GM19455 (cell line): ENCODE measurements at regions not wholly inside any gene's neighbourhood (a gene's known extent, or its start where the extent isn't known, plus 50 kb on each side); places are given as distances from the start of the nearest gene placed in this dataset.

Experiments
- ATAC-seq: cut with Tn5 transposase; IDR thresholded peaks from one replicate; pipeline ENCODE4 v1.9.1; 2021; ENCODE audit not compliant: unreplicated experiment

DNA sequence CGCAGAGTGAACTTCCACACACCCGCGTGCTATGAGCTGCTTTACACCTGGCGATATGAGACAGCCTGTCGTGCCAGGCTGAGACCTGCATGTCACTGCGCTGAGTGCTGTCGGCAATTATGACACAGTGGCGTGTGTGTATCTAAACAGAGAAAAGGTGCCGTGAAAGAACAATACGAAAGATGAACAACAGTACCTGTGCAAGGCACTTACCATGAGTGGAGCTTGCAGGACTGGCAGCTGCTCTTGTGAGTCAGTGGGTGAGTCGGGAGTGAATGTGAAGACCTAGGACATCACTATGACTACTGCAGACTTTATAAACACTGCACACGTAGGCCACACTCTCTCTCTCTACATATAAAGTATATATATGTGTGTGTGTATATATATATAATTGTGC is 68.5 kb upstream of the DUSP22 start:
- ATAC-seq: no peak

DNA sequence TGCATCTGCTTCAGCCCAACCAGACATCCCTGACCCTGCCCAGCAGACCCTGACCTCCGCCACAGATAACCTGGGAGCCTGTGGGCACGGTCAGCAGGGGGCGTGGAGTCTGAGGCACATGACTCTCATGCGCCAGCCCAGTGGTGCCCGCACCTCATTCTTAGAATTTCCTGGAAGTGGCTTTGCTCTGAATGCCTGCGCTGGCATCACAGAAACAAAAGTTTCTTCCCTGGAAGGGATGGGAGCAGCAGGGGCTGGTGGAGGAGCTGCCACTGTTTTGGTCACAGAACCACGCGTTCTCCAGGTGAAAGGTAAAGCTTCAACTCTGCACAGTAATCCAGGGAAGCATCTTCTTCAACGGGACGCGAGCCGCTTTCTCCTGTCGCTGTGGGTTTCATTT is 67.9 kb upstream of the DUSP22 start:
- ATAC-seq: no peak

DNA sequence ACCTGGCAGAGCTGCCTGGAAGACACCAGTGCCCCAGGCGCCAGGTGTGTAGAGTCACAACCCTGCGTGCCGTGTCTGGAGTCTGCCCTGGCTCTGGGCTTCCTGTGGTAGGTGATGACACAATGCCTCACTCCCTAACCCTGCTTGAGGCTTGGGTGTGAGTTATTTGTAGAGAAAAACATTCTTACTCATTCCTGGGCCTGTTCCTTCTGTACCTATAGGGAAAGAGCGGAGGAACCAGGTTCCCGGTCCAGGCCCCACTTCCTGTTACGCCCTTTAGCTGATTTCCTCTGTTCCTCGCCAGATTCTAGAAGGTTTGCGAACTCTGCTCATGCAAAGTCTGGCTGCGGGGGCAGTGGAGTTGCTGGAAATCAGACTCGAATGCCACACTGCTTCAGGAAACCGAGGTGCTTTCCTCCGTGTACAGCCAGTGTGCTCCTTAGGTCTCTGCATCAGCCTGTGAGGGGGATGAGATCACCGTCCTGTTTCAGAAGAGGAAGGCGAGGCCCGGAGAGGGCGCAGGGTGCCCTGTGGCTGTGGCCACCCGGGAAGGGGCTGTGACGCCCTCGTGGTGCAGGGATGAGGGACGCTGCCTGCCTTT is 67.1 kb upstream of the DUSP22 start:
- no peak for ATAC-seq

DNA sequence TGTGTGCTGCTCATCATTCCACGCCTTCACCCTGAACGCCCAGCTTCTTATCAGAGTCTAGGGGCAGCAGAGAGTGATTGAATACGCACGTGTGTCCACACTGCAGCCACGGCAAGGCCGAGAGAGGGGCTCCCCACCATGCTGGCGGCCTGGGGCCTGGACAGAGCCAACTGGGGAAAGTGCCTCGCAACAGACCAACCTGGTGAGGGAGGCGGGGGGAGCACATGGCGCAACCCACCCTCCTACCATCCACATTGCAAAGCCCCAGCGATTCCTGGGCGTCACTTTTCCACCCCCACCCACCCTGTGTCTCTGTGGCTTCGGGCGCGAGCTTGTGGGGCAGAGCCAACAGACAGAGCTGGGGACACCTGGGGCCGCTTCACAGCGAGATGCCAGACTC is 66.4 kb upstream of the DUSP22 start:
- ATAC-seq: no peak

DNA sequence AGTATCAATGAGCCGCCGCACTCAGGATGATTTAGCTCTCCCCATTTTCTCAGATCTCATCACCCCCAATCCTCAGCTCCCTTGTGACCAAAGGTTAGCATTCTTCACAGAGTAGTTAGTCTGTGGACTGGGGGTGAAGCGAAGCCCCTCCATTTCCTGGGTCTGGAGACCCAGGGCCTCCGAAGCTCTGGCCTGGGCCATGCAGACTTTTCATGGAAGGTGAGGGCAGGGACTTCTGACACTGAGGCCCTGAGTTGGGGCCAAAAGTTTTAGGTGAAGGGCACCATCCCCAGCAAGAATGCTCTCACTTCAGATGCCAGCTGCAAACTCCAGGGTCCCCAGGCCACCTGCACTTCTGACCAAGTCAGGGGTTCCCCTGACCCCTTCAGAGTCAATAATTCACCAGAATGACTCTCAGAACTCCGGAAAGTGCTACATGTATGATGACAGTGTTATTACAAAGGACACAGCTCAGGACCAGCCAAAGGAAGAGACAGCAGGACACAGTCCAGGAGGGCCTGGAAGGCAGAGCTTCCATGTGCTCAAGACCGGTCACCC is 65.7 kb upstream of the DUSP22 start:
- ATAC-seq: no peak

DNA sequence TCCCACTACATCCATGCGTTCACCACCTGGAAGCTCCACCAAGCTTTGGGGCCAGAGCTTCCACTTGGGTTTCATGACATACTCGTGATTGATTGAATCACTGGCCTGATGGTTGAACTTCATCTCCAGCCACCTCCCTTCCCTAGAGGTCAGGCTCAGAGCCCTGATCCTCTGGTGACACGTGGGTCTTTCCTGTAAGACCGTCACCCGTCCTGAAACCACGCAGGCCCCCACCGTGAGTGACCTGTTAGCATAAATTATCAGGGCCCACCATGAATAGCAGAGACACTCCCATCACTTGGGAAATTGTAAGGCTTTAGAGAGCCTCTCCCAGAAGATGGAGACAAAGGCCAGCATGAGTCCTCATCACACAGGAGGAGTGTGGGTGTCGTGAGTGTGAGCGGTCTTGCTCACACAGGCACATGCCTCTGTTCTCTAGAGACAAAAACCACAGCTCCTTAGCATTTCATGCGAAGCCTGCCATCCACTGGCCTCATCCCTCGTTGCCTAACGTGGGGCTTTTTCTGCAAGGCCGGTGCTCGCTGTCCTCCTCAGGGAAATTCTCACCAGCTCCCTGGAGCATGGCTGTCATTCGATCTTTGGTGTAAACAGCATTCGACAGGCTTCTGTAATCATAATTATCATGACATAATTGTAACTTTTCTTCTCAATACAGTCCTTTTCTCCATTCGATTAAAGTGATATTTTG is 65.1 kb upstream of the DUSP22 start:
- ATAC-seq: no peak

DNA sequence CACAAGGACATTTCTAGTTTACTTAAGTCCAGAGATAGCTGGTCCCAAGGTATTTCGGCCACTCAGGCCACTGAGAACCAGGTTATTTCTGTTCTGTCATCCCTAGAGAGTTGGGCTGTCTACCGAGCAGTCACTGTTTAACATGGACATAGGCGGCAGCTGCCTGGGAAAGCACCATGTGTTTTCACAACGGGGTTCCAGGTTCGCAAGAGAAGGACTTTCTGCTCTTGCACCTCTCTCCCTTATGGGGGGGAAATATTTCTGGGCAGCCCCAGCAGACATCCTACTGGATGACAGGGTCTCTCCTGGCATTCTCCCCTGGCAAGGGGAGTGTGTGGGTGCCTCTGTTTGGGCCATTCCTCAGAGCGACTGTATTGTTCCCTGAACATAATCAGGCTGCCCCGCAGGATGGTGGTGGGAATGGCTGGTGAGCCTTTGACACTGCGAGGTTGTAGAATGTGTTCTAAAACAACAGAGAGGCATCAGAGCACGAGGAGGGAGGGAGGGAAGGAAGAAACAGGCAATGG is 64.4 kb upstream of the DUSP22 start:
- no peak for ATAC-seq

DNA sequence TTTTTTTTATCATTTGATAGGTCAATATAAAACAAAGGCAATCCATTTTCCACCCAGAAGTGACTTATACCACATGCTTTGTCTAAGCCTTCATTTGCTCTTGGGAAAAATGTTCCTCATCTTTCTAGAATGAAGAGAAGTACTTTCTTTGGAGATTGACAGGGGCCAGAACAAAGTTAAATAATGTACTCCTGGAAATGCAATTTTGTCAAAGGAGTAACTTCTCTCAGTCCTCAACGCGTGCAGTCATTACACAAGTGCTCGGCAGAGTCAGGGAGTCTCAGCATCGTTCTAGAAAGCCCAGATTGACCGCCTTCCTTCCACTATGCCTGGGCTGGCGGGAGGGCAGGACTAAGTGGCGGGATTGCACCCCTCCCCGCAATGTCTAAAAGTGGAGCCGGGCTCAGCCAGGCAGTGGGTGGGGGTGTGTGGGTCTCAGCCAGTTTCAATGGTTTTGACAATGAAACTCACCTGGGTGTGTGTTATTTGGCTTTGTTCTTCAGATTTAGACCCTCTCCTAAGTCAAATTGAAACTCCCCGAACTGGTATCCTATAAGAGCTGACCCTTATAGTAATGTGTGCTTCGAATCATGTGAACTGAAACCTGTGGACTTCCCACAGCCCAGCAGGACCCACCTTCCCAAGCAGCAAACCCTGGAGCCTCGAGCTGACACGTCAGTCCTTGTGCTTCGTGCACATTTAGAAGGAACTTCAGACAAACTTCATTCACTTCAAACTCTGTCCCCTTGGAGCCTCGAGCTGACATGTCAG is 63.2 kb upstream of the DUSP22 start:
- peak; percentile 45 for ATAC-seq

DNA sequence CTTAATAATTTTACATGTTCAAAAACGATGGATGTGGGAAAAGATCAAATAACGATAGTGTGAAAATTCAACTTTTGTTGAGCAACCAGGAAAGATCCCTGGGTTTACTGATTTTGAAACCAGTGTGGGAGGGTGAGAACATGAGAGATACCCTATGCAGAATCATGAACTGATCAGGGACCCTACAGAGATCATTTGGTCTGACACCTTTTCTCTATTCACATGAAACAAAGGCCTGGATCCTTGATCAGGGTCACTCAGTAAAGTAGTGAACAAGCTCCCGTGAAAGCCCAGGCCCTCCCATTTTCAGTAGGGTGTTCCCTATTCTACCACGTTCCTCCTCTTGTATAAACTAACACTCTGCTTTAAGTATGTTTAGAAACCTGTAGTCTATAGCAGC is 60.5 kb upstream of the DUSP22 start:
- ATAC-seq: no peak

DNA sequence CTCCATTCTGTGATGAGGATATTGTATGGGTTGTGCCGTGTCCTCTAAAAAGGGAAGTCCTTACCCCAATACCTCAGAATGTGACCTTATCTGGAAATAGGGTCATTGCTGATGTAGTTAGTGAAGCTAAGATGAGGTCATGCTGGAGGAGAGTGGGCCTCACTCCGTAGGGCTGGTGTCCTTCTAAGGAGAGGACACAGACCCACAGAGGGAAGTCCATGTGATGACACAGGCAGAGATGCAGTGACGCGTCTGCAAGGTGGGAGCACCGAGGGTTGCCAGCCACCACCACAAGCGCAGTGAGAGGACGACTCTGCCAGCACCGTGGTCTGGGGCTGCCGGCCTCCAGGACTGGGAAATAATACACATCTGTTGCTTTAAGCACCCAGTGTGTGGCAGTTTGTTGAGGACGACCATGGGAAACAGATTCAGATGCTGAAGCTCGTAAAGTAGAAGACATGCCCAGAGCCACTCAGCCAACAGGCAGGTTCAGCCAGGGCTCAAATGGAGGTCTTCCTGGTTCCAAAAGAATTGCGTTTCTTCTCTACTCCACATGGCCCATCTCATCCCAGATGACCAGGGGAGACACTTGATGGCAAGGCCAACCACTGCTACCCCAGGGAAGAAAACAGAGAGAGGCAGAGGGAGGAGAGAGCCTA is 59.2 kb upstream of the DUSP22 start:
- ATAC-seq: no peak

DNA sequence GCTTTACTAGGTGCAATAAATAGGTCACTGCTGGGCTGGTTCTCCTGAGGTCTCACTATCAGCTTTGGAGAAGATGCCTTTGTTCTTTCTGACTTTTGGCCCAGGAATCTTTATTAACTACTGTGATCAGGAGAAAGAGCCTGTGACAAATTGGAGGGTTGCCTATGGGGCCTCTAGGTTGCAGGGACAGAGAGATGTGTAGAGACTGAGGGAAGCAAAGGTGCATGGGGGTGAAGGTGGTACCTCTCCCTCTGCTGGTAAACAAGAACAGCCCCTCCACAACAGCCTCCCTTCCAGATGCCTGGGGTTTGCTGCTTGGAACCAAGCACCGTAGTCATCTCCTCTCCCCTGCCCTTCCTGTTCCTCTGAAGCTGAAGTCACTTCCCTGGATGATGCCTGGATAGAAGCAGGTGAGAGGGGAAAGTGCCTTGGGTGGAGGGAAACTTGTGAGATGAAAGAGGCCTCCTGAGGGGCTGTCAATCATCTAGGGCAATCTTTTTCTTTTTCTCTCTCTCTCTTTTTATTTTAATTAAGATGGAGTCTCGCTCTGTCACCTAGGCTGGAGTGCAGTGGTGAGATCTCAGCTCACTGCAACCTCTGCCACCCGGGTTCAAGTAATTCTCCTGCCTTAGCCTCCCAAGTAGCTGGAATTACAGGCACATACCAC is 57.4 kb upstream of the DUSP22 start:
- no peak for ATAC-seq

DNA sequence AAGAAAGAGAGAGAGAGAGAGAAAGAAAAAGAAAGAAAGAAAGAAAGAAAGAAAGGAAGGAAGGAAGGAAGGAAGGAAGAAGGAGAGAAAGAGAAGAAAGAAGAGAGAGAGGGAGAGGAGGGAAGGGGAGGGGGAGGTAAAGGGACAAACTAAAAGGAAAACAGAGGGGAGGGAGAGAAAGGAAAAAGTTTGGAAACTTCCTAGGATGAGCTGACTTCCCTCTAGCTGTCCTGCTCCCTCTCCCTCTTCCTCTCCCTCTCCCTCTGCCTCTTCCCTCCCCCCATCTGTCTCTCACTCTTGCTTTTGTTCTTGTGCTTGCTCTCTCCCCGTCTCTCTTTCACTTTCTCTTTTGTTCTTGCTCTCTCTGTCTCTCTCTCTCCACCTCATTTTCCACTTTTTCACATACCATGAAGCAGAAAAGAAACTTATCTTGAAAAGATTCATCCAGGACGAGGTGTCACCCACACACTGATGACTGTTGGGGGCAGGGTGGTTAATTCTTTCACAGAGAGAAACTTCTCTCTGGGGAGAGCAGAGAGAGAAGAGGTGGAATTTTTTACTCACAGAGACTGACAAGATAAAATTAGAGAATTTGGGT is 56.4 kb upstream of the DUSP22 start:
- ATAC-seq: no peak

DNA sequence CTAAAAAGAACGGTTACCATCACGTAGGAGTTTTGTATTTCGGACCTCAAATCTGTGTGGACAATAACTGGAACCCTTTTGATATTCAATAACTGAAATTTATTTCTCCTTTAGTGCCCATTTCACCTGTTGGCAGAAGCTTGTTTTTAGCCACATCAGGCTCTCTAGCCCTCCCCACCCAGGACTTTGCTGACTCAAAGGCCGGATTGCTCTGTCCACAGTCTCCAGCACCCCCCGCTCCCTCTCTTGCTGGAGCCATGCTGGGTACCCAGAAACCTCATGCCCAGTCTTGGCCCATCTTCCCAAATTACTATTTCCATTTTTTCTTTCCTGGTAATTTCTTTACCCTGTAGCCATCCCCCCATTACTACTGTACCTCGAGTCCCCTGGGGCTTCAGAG is 55.8 kb upstream of the DUSP22 start:
- ATAC-seq: no peak

DNA sequence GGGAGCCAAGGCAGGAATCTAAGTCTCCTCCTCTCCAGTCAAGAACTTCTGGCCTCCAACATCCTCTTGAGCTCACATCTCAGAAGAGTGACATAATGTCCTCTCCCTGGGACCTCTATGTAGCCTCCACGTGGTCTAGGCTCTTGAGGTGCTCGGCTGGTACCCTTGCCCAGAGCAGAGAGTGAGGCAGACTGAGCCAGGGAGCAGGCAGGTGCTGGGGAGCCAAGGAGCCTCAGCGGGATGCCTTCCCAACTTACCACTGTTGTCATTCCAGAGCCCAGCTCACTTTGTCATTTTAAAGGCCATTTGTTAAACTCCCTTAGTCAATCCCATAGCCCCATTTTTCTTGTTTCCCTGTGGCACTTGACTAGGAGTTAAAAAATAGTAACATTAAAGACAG is 52.1 kb upstream of the DUSP22 start:
- no peak for ATAC-seq

DNA sequence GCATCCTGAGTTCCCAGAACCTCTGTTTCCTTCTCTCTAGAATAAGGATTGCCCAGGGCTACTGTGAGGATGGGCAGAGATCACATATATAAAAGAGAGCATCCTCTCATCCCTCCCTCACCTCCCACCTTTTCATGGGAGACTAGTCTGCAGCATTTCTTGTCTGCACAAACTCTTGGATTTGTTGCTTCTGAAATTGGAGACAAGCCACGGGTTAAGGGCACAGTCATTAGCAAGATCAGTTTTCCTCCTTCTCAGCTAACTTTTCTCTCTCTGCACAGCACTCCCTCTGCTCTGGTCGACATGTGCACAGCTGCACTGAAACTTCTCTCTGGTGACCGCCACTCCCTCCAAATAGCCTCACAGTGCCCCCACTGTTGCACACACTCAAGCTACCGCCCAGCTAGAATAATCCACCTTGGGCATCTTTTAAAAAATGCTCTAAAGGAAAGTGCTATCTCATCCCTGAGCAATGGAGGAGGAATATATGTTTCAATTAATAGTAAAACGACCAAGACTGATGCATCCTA is 50.9 kb upstream of the DUSP22 start:
- no peak for ATAC-seq
